CD4-positive, alpha-beta T cell treated with Interleukin-6 at 100 ng/mL for 8 hours (primary cell): ENCODE measurements at regions not wholly inside any gene's neighbourhood (a gene's known extent, or its start where the extent isn't known, plus 50 kb on each side); places are given as distances from the start of the nearest gene placed in this dataset.
"Not testable (repeated sequence)": the region's sequence is repeated elsewhere in the genome, so short reads cannot be mapped to it uniquely, and the experiment has no call there.

Experiments
- DNase-seq: peaks from one replicate; pipeline ENCODE4 v3.0.0-alpha.2; 2020; ENCODE audit warnings: mixed read lengths, low spot score

DNA sequence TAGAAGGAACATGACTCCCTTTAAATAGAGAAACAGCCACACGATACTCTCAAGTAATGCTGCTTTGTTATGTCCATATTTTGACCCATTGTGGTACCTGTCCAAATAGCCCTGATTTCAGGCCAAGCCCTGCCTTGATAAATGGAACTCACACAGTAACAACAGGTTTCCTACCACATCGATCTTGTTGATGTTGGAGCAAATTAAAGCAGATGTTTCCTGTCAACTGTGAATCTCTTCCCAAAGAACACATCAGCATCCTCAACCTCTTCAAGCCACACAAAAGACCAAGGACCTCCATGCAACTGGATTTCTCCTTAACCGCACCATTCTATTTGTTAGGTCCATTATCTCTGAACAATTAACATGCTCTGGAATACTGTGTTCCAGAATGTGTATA, 109.5 kb downstream of the FOXD4L6 start:
- DNase-seq: not testable (repeated sequence)

GRCh38 chr9:41016699-41017098, 111.8 kb downstream of the FOXD4L6 start:
- DNase-seq: not testable (repeated sequence)

DNA sequence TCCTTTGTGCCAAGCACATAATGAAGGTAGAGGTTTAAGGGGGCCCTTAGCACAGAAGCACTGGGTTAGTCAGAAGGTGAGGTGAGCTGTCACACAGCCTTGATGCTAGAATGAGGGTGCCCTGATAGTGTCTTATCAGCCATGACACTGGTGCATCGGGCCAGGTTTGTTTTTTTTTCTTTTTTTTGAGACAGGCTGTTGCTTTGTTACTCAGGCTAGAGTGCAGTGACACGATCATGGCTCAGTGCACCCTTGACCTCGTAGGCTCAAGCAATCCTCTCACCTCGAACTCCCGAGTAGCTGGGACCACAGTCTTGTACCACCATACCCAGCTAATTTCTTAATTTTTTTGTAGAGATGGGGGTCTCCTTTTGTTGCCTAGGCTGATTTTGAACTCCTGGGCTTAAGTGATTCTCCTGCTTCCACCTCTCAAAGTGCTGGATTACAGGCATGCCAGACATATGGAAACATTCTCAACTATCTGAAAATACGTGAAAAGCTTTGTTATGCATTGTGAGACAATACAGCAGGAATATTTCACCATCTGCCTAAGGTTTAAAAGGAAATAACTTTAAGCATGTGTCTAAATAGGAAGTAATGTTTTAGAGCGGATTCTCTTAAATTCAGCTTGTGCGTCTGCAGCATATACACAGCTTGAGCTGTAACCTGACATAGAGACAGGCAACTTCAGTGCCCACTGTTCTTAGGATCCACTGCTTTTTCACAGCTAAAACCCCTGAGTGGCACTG, 128.4 kb downstream of the FOXD4L6 start:
- DNase-seq: not testable (repeated sequence)

DNA sequence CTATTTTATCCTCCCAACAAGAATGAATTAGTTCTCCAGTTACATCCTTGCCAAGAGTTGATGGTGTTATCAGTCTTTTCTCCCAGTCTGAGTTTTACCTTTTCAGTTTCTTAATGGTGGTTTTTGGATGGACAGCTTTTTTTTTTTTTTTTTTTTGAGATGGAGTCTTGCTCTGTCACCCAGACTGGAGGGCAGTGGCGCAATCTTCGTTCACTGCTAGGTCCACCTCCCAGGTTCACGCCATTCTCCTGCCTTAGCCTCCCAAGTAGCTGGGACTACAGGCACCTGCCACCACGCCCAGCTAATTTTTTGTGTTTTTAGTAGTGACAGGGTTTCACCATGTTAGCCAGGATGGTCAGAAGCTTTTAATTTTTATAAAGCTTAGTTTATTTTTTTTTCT, 133.0 kb downstream of the FOXD4L6 start:
- DNase-seq: not testable (repeated sequence)

- DNase-seq: not testable (repeated sequence)
Measured at GRCh38 chr9:40993842-40994241, 134.6 kb downstream of the FOXD4L6 start.

DNA sequence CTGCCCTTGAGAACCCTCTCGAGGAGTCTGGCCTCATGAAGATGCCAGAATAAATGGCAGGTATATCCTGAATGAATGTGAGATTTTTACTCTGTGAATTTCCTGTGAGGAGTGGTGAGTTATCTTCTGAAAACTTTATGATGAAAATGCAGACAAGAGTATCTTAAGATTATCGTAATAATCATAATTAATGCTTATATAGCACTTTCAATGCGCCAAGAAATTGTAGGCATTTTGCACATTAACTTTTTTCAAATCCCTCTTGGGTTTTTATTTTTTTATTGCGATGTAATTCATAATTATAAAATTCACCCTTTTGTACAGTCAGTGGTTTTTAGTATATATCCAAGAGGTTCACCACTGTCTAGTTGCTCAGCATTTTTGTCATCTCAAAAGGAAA, 135.1 kb downstream of the FOXD4L6 start:
- not testable (repeated sequence) for DNase-seq

DNA sequence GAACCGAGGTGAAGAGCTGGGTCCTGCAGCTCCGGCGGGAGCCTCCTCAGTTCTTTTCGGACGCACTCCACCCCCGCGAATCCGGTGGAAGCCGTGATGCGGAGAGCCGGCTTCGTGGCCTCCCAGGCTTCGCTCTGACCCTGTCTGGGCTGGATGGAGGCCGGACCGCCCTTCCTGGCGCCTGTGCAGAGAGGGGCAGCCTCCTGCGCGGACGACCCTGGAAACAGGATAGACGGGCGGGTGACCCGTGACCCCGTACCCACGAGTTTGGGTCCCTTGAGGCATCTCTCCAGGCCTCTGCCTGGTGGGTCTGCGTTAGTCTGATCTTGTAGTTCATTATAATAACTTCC, 136.0 kb downstream of the FOXD4L6 start:
- peak; percentile 23 for DNase-seq

- peak; percentile 98 for DNase-seq
Measured at GRCh38 chr9:40991741-40992471, 136.6 kb downstream of the FOXD4L6 start.

DNA sequence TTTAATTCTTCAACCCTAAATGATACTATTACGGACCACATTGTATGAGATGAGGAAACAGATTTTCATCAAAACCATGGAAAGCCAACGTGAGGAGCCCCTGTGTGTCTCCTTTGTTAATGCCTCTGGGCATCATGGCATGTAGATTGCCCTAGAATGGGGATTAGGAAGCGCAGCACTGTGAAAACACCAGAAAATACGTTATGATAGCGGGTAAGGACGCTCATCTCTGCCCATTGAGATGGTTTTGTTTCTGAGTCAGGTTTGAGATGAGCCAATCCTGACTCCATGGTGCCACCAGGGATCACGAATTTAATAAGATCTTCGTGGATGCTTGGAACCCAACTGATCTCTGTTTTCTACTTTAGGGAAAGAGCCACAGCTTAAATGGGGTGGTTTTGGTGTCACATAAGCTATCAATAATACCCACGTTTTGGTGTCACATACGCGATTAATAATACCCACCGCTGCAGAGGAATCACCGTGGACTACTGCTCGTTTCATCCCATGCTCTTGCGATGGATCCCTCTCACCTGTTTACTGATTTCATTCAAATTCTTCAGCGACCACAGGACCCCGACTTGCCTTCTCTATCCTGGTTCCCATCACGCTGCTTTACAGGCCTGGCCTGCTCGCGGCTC, 137.3 kb downstream of the FOXD4L6 start:
- not testable (repeated sequence) for DNase-seq

GRCh38 chr9:40986332-40986731, 142.1 kb downstream of the FOXD4L6 start:
- DNase-seq: not testable (repeated sequence)

DNA sequence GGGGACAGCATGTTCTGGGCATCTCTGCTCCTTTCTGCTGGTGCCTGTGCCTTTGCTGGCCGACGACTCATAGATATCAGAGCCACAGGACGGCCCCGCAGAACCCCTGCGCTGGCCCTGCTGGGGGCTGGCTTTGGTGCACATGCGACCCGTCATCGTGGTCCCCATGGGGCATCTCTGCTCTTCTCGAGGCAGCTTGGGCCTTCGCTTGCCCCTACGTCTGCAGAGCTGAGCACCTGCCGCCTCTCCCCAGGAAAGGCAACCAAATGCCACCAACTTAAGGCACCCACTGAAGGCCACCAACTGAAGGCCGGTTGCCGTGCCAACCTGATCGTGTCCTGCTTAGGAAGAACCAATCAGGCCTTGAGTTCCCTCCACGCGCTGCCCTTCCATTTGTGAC, 153.1 kb downstream of the FOXD4L6 start:
- not testable (repeated sequence) for DNase-seq

DNA sequence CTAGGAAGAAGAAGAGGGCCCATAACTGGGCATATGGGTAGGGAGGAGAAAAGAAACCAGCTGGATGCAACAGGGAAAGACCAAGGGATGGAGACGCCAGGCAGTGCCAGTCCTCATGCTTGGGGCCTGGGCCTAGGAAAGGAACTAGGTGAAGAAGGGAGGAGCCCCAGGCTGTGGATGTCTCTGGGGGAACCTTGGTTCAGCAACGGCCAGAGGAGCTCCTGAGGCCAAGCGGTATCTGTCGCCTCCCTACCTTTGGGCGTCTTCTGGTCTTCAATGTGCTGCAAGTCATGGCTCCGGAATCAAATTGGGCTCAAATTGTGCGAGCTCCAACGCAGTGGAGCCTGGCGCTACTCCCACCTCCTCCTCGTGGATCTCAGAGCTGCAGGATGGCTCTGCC, 153.6 kb downstream of the FOXD4L6 start:
- not testable (repeated sequence) for DNase-seq

DNA sequence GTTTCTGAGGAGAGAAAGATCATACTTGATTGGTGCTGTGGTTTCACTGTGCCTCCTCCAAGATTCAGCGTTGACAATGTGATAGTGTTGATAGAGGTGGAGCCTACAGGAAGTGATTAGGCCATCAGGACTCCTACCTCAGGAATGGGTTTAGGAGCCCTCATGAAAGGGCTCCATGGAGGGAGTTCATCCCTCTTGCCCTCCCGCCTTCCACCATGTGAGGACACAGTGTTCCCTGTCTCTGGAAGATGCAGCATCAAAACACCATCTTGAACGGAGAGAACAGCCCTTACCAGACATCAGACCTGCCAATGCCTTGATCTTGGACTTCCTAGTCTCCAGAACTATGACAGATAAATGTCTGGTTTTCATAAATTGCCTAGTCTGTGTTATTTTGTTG, 156.7 kb downstream of the FOXD4L6 start:
- DNase-seq: not testable (repeated sequence)

DNA sequence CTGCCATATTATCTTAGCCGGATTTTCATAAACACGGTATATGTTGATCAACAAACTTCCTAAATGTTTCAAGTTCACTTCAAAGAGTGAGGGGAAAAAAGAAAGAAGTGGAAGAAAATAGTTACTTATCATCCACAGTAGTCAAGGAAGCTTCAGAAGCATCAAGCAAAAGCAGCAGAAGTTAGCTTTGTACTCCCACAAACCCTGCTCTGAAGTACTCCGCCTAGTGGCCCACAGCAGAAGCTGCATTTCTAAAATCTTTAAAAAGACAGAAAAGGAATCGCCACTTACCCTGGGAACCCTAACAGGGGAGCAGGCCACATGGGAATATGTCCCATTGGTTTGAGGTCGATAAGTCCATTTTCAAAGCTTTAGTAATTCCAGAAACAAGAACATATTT, 158.1 kb downstream of the FOXD4L6 start:
- DNase-seq: not testable (repeated sequence)

GRCh38 chr9:40962461-40962860, 166.0 kb downstream of the FOXD4L6 start:
- not testable (repeated sequence) for DNase-seq

- DNase-seq: not testable (repeated sequence)
Measured at GRCh38 chr9:40951876-40952494, 176.5 kb downstream of the FOXD4L6 start.

DNA sequence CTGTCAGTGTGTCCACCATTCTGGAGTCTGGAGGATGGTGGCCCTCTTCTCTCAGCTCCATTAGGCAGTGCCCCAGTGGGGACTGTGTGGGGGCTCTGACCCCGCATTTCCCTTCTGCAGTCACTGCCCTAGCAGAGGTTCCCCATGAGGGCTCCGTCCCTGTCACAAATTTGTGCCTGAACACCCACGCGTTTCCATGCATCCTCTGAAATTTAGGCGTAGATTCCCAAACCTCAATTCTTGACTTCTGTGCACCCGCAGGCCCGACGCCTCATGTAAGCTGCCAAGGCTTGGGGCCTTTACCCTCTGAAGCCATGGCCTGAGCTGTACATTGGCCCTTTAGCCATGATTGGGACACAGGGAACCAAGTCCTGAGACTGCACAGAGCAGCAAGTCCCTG, 182.3 kb downstream of the FOXD4L6 start:
- not testable (repeated sequence) for DNase-seq

DNA sequence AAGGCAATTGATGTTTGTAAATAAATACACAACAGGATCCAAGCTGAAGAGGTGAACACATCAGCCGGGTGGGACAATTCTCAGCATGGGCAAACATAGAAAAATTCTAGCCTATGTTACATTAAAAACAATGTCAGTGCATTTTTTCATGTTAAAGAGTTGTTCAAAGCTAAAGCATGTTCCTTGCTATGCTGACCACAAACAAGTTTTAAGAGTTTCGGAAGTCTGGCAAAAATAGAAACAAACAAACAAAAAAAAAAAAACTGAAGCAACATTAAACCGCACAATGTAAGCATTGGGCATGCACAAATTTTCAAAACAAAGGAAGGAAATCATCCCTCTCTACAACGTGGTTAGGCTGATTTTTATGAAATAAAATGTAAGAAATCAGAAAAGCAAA, 185.8 kb downstream of the FOXD4L6 start:
- DNase-seq: not testable (repeated sequence)

- not testable (repeated sequence) for DNase-seq
Measured at GRCh38 chr9:40939888-40940209, 188.6 kb downstream of the FOXD4L6 start.

DNA sequence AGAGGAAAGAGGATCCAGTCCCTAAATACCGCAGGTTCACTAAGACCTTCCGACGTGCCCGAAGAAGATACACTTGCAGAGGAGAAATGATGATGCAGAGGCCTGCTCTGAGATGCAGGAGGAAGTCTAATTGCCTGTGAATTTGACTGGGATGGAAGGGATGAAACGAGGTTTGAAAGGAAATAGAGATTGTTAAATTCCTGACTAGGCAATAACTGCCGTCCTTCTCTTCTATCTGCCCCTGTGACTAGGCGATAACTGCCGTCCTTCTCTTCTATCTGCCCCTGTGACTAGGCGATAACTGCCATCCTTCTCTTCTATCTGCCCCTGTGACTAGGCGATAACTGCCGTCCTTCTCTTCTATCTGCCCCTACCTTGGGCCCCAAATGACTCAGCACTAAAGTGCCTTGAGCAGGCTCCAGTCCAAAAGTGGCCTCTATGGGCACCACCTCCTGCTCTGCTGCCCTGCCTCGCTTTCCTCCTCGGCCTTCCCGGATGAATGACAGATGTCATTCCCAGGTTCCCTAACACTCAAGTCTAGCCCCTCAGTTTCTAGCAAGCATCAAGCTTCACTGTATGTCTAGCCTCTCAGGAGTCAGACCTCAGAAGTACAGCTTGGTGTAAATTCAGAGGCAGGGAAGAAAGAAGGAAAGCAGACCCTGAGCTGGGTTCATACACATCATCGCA, 189.1 kb downstream of the FOXD4L6 start:
- not testable (repeated sequence) for DNase-seq

- no peak for DNase-seq
Measured at GRCh38 chr9:40935336-40935735, 193.1 kb downstream of the FOXD4L6 start.

DNA sequence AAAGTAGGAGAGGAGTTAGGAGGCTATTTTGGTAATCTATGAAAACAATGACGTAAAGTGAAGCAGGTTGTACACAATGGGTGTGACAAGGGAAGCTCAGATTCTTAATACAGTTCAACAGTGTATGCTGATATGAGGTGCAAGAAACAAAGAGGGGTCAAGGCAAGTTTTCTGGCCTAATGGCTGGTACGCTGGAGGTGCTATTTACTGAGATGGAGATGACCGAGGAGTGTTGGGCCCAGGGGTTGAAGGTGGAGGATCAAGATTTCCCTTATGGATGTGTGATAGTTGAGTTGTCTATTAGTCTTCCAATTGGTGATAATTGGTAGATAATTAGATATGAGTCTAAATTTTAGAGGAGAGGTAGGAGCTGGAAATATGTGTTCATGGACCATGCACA, 194.0 kb downstream of the FOXD4L6 start:
- DNase-seq: not testable (repeated sequence)
